GM10266 (cell line): ENCODE measurements at regions not wholly inside any gene's neighbourhood (a gene's known extent, or its start where the extent isn't known, plus 50 kb on each side); places are given as distances from the start of the nearest gene placed in this dataset.

Experiments
- DNase-seq: peaks from one replicate; pipeline ENCODE4 v3.0.0; 2012; ENCODE audit errors: extremely low spot score
- TF ChIP-seq, protein P1 (sequence below): IDR thresholded peaks from 2 replicates; pipeline ENCODE4 v1.5.1; 2012; ENCODE audit warnings: mild to moderate bottlenecking, low read depth; ENCODE audit not compliant: control insufficient read depth, insufficient read depth; ENCODE audit errors: missing control alignments

GRCh38 chr10:3943695-3944257, 158.8 kb upstream of the KLF6 start:
- TF ChIP-seq, protein P1, sequence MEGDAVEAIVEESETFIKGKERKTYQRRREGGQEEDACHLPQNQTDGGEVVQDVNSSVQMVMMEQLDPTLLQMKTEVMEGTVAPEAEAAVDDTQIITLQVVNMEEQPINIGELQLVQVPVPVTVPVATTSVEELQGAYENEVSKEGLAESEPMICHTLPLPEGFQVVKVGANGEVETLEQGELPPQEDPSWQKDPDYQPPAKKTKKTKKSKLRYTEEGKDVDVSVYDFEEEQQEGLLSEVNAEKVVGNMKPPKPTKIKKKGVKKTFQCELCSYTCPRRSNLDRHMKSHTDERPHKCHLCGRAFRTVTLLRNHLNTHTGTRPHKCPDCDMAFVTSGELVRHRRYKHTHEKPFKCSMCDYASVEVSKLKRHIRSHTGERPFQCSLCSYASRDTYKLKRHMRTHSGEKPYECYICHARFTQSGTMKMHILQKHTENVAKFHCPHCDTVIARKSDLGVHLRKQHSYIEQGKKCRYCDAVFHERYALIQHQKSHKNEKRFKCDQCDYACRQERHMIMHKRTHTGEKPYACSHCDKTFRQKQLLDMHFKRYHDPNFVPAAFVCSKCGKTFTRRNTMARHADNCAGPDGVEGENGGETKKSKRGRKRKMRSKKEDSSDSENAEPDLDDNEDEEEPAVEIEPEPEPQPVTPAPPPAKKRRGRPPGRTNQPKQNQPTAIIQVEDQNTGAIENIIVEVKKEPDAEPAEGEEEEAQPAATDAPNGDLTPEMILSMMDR = no peak

DNA sequence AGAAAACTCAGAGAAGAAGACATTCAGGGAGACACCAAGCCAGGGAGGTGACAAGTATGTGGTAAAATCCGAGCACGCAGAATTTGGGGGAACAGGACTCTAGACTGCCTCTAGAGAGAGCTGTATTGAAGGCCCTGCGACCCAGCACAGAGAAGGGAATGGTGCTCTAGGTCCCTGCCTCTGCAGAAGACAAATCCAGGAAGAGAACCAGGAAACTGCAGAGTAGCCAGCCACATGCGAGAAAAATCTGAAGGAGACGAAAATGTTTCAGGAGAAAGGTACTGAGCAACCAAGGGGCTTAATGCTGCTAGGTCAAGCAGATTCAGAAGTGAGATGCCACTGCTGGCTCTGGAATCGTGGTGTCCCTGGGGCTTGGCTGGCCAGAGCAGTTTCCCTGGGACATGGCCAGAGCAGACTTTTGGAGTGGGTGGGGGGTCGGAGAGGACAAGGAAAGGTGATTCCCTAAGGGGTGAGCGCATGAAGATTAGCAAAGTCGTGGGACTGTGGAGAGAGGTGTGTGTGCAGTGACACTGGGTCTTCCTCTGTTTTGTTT, 158.0 kb upstream of the KLF6 start:
- DNase-seq = no peak
- TF ChIP-seq, protein P1 = no peak

More at GRCh38 chr10:3943695-3944257, 158.8 kb upstream of the KLF6 start:
- DNase-seq = no peak

GRCh38 chr10:3941676-3942075, 156.7 kb upstream of the KLF6 start:
- DNase-seq = no peak
- TF ChIP-seq, protein P1 = no peak

DNA sequence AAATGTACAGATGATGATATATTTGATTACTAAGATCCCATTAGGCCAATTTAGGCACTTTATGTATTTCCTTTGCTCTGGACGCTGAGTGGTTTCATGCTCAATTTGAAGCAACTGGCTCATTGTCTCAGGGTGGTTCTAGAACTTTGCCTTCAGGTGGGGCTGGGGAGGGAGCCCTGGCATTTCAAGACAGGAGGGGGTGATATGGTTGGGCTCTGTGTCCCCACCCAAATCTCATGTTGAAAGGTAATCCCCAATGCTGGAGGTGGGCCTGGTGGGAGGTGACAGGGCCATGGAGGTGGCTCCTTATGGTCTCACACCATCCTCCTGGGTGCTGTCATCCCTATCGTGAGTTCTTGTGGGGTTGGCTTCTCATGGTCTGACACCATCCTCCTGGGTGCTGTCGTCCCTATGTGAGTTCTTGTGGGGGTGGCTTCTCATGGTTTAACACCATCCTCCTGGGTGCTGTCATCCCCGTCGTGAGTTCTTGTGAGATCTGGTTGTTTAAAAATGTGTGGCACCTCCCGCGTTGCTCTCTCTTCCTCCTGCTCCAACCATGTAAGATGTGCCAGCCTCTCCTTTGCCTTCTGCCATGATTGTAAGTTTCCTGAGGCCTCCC, 151.5 kb upstream of the KLF6 start:
- DNase-seq = no peak
- TF ChIP-seq, protein P1 = no peak

DNA sequence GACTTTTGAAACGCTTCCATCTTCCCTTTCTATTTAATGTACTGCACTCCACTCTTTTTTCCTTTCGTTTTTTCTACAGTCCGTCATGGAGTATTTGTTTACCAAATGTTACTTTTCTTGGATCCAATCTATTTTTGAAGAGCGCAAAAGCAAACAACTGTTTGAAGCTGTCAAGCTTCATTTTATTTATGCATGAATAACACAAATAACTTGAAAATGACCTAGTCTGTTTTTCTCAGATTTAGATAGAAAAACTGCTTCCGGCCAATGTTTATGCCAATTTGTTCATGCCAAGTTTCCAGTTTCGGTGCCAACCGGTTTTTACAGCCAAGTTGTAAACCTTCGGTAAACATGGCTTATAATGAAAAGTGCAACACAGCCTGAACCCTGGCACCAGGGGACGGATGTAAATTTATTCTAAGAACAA, 150.9 kb upstream of the KLF6 start:
- DNase-seq = no peak

DNA sequence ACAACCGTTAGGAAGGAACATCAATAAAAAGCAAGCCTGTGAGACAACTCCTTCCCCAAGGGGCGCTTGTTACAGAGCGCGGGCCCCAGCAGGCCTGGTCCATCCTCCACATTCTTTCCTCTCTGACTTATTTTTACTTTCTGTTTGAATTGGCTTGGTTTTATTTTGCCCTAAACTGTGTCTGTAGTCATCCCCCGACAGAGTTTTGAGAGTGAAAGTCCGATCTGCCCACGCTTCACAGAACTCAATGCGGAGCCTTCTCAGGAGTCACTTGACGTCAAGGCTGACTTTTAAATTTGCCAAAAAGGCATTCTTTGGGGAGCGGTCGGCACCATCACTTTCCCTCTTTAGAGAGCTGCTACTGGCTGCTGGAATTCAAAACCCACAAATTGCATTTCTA, 150.1 kb upstream of the KLF6 start:
- DNase-seq = peak; percentile 91
- TF ChIP-seq, protein P1 = peak; percentile 23

More for the DNA sequence above, 150.9 kb upstream of the KLF6 start:
- TF ChIP-seq, protein P1 = no peak

GRCh38 chr10:3933733-3934132, 148.7 kb upstream of the KLF6 start:
- TF ChIP-seq, protein P1 = no peak
- no peak for DNase-seq
